GM18498 (cell line): ENCODE measurements at regions not wholly inside any gene's neighbourhood (a gene's known extent, or its start where the extent isn't known, plus 50 kb on each side); places are given as distances from the start of the nearest gene placed in this dataset.
"Not testable (repeated sequence)": the region's sequence is repeated elsewhere in the genome, so short reads cannot be mapped to it uniquely, and the experiment has no call there.

Experiments used
- ATAC-seq: cut with Tn5 transposase; IDR thresholded peaks from one replicate; pipeline ENCODE4 v1.9.1; 2021; ENCODE audit warnings: mild to moderate bottlenecking, moderate library complexity; ENCODE audit not compliant: unreplicated experiment

GRCh38 chr1:173341971-173342370, 134.8 kb upstream of the TNFSF4 start:
- ATAC-seq, result no peak

- no peak for ATAC-seq
These were observed 134.4 kb upstream of the PRDX6 start for GRCh38 chr1:173342736-173343135.

- no peak for ATAC-seq
These were observed 132.9 kb upstream of the PRDX6 start for GRCh38 chr1:173344034-173344743.

GRCh38 chr1:173347282-173347818, 129.8 kb upstream of the PRDX6 start:
- no peak for ATAC-seq

GRCh38 chr1:173352635-173353034, 124.5 kb upstream of the PRDX6 start:
- not testable (repeated sequence) for ATAC-seq

- no peak for ATAC-seq
These were observed 123.8 kb upstream of the PRDX6 start for GRCh38 chr1:173353350-173353749.

GRCh38 chr1:173354937-173355280, 122.2 kb upstream of the PRDX6 start:
- ATAC-seq, result no peak

GRCh38 chr1:173355281-173356031, 121.7 kb upstream of the PRDX6 start:
- ATAC-seq, result peak; percentile 82

GRCh38 chr1:173356191-173356762, 120.9 kb upstream of the PRDX6 start:
- peak; percentile 42 for ATAC-seq

GRCh38 chr1:173360487-173361063, 116.6 kb upstream of the PRDX6 start:
- no peak for ATAC-seq

- no peak for ATAC-seq
These were observed 114.6 kb upstream of the PRDX6 start for GRCh38 chr1:173362543-173362942.

GRCh38 chr1:173364827-173365226, 112.3 kb upstream of the PRDX6 start:
- no peak for ATAC-seq

GRCh38 chr1:173365341-173365740, 111.8 kb upstream of the PRDX6 start:
- ATAC-seq, result no peak

- ATAC-seq, result no peak
These were observed 110.0 kb upstream of the PRDX6 start for GRCh38 chr1:173367136-173367535.

- ATAC-seq, result not testable (repeated sequence)
These were observed 106.5 kb upstream of the PRDX6 start for GRCh38 chr1:173370586-173370985.

GRCh38 chr1:173376065-173376464, 101.1 kb upstream of the PRDX6 start:
- not testable (repeated sequence) for ATAC-seq

- no peak for ATAC-seq
These were observed 99.9 kb upstream of the PRDX6 start for GRCh38 chr1:173377266-173377665.

- no peak for ATAC-seq
These were observed 93.8 kb upstream of the PRDX6 start for GRCh38 chr1:173383351-173383750.

- ATAC-seq, result no peak
These were observed 88.8 kb upstream of the PRDX6 start for GRCh38 chr1:173388352-173388751.

GRCh38 chr1:173392895-173393658, 84.1 kb upstream of the PRDX6 start:
- no peak for ATAC-seq

GRCh38 chr1:173393659-173394000, 83.5 kb upstream of the PRDX6 start:
- no peak for ATAC-seq
